Panc1 (cell line): ENCODE measurements at regions not wholly inside any gene's neighbourhood (a gene's known extent, or its start where the extent isn't known, plus 50 kb on each side); places are given as distances from the start of the nearest gene placed in this dataset.

ENCODE experiments used
- ATAC-seq: fragments of 200-7000 bp; cut with Tn5 transposase; 2 replicates; pipeline ENCODE4 v1.9.1; 2020; ENCODE audit warnings: mild to moderate bottlenecking, moderate library complexity
- BruUV-seq: library from RNA; stranded (reverse); fragments of 400-500 nt; replicated peaks from 2 replicates; lab custom pipeline; 2021; lab: Mats Ljungman, UMichigan
- CTCF ChIA-PET: fragments of 300-600 bp; sonication (Branson Sonifier 250); formaldehyde crosslinking; loops from one replicate; lab custom pipeline; 2022; ENCODE audit warnings: antibody characterized with exemption; lab: Charles Lee
- POLR2A ChIA-PET: fragments of 300-600 bp; sonication (Branson Sonifier 250); formaldehyde crosslinking; loops from one replicate; lab custom pipeline; 2022; ENCODE audit warnings: antibody characterized with exemption; lab: Charles Lee
- DNase-seq: peaks from one replicate; pipeline ENCODE4 v3.0.0-alpha.2; 2010; ENCODE audit warnings: low read depth, low spot score
- H3K27ac ChIP-seq: 2 replicates; pipeline ENCODE4 v1.5.1; 2011; ENCODE audit warnings: mild to moderate bottlenecking, low read length, inconsistent platforms
- H3K27me3 ChIP-seq: fragments of 200-500 bp; sonication (Bioruptor generic); 2 replicates; pipeline ENCODE4 v1.6.0; 2014; ENCODE audit warnings: low read length, inconsistent platforms; ENCODE audit not compliant: control insufficient read depth, insufficient read depth
- H3K36me3 ChIP-seq: fragments of 200-500 bp; sonication (Bioruptor generic); 2 replicates; pipeline ENCODE4 v1.5.1; 2014; ENCODE audit warnings: inconsistent platforms, mild to moderate bottlenecking, low read length, moderate library complexity; ENCODE audit not compliant: control insufficient read depth, insufficient read depth
- H3K4me1 ChIP-seq: 2 replicates; pipeline ENCODE4 v1.5.1; 2011; ENCODE audit warnings: inconsistent platforms, mild to moderate bottlenecking, low read length, moderate library complexity; ENCODE audit not compliant: control insufficient read depth, insufficient read depth
- H3K4me3 ChIP-seq, 2 experiments: 2 replicates each; pipeline ENCODE4 v1.5.1; 2011 to 2012; ENCODE audit warnings: low read depth in 2 of 2, low read length in 2 of 2, mild to moderate bottlenecking in 2 of 2, inconsistent platforms in 1 of 2, moderate library complexity in 1 of 2
- H3K9me3 ChIP-seq: fragments of 200-500 bp; sonication (Bioruptor generic); 2 replicates; pipeline ENCODE4 v1.5.1; 2014; ENCODE audit warnings: low read depth, mild to moderate bottlenecking, inconsistent platforms, low read length, moderate library complexity; ENCODE audit not compliant: control insufficient read depth, insufficient read depth
- POLR2AphosphoS5 ChIP-seq: IDR thresholded peaks from 2 replicates; pipeline ENCODE4 v1.6.1; 2012; ENCODE audit warnings: mild to moderate bottlenecking, low read depth, low read length, moderate library complexity
- SIN3A ChIP-seq: IDR thresholded peaks from 2 replicates; pipeline ENCODE4 v1.6.1; 2012; ENCODE audit warnings: low read depth, mild to moderate bottlenecking, low read length, moderate library complexity, borderline replicate concordance; ENCODE audit not compliant: insufficient read depth
- TCF7L2 ChIP-seq: IDR thresholded peaks from 2 replicates; pipeline ENCODE4 v1.6.1; 2011; ENCODE audit warnings: mild to moderate bottlenecking, low read depth, low read length, inconsistent platforms
- in situ Hi-C: cut with HindIII; loops from 2 replicates; pipeline ENCODE4 v1.10.0; 2016; ENCODE audit warnings: low sequenced_read_pairs, low pct_unique_long_range_greater_than_20kb
- intact Hi-C: fragments of 100-400 bp; cut with micrococcal nuclease; formaldehyde crosslinking; loops from one replicate; pipeline ENCODE4 v1.10.0; 2022; ENCODE audit not compliant: unreplicated experiment
- TF ChIP-seq, protein P1 (sequence below), 2 experiments: IDR thresholded peaks; 2 replicates each; pipeline ENCODE4 v1.6.1; 2011 to 2012; ENCODE audit warnings: low read depth in 2 of 2, control low read depth in 1 of 2, low read length in 1 of 2, mild to moderate bottlenecking in 1 of 2, moderate library complexity in 1 of 2; ENCODE audit not compliant: insufficient read depth in 1 of 2
- TF ChIP-seq, protein P2 (sequence below): fragments of 450-650 bp; IDR thresholded peaks from 2 replicates; pipeline ENCODE4 v1.5.1; 2017; ENCODE audit warnings: mild to moderate bottlenecking

DNA sequence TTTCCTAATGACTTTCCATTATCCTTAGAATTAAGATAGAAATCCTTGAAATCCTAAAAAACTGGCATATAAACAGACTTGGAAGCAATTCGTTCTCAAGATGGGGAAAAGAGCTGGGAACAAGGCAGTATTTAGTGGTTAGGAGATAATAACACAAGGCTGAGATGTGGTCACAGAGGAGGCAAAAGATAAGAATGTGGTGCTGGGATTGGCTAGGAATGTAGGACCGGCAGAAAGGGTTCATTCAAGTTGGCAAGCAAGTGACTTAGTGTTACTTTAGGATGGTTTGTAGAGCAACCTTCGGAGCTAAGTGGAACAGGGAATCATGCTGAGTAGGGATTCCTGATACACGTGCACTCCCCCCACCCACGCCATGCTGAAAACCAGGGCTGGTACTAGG lies 121.9 kb upstream of the RPS6KA3 start:
- ATAC-seq (no peak), DNase-seq (no peak)
- POLR2A ChIA-PET = no interaction called here
- in situ Hi-C loops = no loop called here
- Histone ChIP-seq H3K36me3 (no peaks in the 10 kb centered on the region), H3K4me1 (no peaks in the 10 kb centered on the region), H3K27ac (no peak overlapping the region), H3K4me3 (no peak overlapping the region), H3K9me3 (no peaks in the 10 kb centered on the region), H3K27me3 (no peaks in the 10 kb centered on the region)
- intact Hi-C loops = no loop called here
- CTCF ChIA-PET = no interaction called here
- no TSS peak for BruUV-seq
- TF ChIP-seq POLR2AphosphoS5 (no peak), SIN3A (no peak), TCF7L2 (no peak)
- TF ChIP-seq, protein P1, sequence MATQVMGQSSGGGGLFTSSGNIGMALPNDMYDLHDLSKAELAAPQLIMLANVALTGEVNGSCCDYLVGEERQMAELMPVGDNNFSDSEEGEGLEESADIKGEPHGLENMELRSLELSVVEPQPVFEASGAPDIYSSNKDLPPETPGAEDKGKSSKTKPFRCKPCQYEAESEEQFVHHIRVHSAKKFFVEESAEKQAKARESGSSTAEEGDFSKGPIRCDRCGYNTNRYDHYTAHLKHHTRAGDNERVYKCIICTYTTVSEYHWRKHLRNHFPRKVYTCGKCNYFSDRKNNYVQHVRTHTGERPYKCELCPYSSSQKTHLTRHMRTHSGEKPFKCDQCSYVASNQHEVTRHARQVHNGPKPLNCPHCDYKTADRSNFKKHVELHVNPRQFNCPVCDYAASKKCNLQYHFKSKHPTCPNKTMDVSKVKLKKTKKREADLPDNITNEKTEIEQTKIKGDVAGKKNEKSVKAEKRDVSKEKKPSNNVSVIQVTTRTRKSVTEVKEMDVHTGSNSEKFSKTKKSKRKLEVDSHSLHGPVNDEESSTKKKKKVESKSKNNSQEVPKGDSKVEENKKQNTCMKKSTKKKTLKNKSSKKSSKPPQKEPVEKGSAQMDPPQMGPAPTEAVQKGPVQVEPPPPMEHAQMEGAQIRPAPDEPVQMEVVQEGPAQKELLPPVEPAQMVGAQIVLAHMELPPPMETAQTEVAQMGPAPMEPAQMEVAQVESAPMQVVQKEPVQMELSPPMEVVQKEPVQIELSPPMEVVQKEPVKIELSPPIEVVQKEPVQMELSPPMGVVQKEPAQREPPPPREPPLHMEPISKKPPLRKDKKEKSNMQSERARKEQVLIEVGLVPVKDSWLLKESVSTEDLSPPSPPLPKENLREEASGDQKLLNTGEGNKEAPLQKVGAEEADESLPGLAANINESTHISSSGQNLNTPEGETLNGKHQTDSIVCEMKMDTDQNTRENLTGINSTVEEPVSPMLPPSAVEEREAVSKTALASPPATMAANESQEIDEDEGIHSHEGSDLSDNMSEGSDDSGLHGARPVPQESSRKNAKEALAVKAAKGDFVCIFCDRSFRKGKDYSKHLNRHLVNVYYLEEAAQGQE (IDR thresholded peaks at IDR 0.05; ENCODE audit: insufficient read depth in 1 of 2, low read depth in 2 of 2, low read length in 1 of 2) = no peak
- TF ChIP-seq, protein P2, sequence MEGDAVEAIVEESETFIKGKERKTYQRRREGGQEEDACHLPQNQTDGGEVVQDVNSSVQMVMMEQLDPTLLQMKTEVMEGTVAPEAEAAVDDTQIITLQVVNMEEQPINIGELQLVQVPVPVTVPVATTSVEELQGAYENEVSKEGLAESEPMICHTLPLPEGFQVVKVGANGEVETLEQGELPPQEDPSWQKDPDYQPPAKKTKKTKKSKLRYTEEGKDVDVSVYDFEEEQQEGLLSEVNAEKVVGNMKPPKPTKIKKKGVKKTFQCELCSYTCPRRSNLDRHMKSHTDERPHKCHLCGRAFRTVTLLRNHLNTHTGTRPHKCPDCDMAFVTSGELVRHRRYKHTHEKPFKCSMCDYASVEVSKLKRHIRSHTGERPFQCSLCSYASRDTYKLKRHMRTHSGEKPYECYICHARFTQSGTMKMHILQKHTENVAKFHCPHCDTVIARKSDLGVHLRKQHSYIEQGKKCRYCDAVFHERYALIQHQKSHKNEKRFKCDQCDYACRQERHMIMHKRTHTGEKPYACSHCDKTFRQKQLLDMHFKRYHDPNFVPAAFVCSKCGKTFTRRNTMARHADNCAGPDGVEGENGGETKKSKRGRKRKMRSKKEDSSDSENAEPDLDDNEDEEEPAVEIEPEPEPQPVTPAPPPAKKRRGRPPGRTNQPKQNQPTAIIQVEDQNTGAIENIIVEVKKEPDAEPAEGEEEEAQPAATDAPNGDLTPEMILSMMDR = no peak

DNA sequence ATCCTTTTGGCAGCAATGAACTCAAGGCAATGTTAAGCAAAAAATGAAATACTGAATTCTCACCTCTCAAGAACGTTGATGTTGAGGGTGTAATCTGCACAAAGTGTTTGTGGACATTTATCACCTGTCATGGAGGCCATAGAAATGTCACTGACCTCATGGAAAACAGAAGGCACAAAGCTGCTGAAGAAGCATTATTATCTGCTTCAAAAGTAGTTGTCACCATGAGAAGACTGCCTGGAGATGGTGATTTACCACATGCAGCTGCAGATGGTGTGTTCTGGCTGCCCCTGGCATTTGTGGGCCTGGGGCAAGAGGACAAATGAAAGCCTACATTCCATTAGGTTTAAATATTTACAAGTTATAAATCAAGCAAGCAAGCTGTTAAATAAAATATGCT lies 116.8 kb upstream of the RPS6KA3 start:
- Histone ChIP-seq H3K36me3 (no peaks in the 10 kb centered on the region), H3K4me1 (no peaks in the 10 kb centered on the region), H3K4me3 (no peak overlapping the region), H3K27me3 (no peaks in the 10 kb centered on the region), H3K27ac (no peak overlapping the region), H3K9me3 (no peaks in the 10 kb centered on the region)
- CTCF ChIA-PET = no interaction called here
- in situ Hi-C loops (no loop called here), intact Hi-C loops (no loop called here)
- no peak for DNase-seq
- BruUV-seq = no TSS peak
- ATAC-seq = no peak
- no peak for TF ChIP-seq POLR2AphosphoS5
- TF ChIP-seq, protein P2 = no peak
- TF ChIP-seq SIN3A = no peak
- no peak for TF ChIP-seq TCF7L2
- TF ChIP-seq, protein P1 (IDR thresholded peaks at IDR 0.05; ENCODE audit: insufficient read depth in 1 of 2, low read depth in 2 of 2, low read length in 1 of 2) = no peak
- POLR2A ChIA-PET = no interaction called here
